GM12873 (cell line): ENCODE measurements at regions not wholly inside any gene's neighbourhood (a gene's known extent, or its start where the extent isn't known, plus 50 kb on each side); places are given as distances from the start of the nearest gene placed in this dataset.

Experiments used
- CTCF ChIP-seq: IDR thresholded peaks from 2 replicates; pipeline ENCODE4 v1.5.1; 2012; ENCODE audit warnings: low read depth, mild to moderate bottlenecking, moderate library complexity, low read length, control low read depth; ENCODE audit not compliant: insufficient read depth; ENCODE audit errors: missing control alignments

- TF ChIP-seq CTCF = no peak
Observed at GRCh38 chr6:27812078-27812804, 100.0 kb downstream of the OR2B2 start.

DNA sequence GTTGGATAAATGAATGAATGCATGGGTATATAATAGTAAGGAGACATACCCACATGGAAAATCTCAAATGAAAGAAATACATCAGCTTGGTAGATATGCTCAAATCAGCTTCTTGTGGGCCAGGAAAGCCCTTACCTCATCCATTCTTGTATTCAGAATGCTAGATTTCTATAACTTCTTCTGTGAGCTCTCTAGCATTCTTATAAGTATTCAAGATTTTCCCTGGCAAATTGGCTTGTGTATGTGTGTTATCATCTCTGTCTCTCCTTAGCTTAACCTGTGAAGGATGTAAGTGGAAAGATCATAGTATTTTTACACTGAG lies 100.8 kb downstream of the OR2B2 start:
- TF ChIP-seq CTCF = no peak

DNA sequence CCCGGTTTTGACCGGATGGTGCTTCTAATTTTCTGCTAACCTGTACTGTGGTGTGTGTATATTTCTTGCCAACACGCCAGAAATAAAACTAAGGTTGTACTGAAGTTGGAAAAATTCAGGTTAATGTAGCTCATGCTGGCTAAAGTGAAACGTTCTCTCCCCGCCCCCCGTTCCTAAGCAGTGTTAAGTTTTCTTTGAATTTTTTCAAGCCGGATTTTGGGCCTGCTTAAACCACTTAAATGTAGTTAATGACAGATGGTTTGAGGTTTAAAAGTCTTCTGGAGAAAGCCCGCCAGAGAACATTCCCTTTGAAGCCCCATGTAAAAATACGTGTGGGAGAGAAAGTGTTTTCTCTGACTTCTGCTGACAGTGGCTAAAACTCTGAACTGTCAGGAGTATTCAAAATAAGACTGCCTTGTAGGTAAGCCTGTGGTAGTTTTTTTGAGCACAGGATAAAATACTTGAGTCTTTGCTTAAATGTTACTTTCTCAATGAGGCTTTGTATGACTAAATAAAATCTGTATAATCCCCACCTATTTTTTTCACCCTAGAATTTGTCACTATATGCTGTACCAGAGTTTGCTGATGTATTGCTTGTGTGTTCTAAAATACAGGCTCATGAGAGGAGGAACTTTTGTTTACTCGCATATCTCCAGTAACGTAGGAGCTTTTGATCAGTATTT lies 101.3 kb downstream of the OR2B2 start:
- no peak for TF ChIP-seq CTCF

DNA sequence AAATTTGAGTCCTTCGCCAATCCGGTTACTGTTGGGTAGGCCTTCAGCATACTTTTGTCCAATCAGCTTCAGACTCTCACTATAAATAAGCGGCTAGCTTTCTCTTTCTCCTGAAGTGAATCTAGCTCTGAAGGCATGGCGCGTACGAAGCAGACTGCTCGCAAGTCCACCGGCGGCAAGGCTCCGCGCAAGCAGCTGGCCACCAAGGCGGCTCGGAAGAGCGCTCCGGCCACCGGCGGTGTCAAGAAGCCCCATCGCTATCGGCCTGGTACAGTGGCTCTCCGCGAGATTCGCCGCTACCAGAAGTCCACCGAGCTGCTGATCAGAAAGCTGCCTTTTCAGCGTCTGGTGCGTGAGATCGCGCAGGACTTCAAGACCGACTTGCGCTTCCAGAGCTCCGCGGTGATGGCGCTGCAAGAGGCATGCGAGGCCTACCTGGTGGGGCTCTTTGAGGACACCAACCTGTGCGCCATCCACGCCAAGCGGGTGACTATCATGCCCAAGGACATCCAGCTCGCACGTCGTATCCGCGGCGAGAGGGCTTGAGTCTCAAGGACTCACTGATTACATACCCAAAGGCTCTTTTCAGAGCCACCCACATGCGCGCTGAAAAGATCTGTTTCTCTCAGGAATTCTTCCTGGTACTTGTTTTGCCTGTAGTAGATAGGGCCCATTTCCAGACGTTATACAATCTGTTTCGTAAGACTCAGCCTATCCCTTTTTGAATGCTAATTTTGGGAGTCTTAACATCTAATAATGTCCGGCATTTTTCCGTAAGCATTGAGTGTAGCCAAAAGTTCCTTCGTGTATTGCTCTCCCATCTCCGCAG lies 102.0 kb downstream of the OR2B2 start:
- TF ChIP-seq CTCF = peak; percentile 32

DNA sequence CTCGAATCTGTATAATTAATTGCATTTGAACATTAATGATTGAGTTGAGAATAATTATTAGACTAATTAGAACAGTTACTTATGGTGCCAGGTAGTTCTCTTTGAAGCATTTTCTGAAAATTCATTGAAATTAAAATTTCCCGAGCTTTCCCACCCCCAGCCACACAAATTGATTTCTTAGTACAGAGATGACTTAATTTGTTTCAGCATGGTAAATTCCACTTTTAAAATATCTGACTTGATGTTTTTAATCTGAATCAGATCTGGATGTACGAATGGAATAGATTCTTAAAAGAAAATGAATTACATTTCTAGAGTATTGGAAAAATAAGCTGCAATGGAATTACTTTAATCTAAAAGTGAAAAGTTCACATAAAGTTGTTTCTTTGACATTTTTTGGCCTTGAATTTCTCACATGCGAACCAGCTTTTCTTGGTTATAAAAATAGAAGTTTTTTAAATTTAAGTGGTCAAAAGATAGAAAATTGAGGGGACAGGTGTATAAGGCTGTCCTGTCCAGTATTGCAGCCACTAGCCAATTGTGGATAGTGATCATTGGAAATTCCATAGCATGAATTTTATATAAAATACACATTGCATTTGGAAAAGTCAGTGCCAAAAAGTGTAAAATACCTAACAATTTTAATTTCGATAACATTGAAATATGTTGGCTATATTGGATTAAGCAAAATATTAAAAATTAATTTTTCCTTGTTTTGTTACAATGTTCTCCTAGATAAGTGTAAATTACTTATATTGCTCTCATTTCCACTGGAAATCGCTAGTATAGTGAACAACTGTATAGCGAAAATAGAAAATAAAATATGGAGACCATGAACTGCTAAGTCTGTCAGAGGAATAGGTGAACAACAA lies 102.9 kb downstream of the OR2B2 start:
- TF ChIP-seq CTCF = no peak

DNA sequence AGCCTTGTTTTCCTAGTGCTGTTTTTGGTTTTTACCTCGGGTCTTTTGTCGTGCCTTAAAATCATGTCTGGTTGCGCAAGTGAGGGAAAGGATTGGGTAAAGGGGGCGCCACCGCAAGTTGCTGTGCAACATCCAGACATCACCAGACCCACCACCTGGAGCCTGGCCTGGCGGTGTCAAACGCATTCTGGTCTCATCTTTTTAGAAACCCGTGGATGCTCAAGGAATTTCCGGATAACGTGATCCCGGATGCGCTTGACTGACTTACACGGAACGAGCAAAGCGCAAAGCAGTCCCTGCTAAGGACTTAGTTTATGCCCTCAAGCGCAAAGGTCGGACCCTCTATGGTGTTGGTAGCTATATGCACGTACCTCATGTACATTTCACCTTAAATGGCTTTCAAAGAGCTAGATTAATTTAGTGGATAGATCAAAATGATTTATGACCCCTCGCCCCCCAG lies 105.2 kb downstream of the OR2B2 start:
- TF ChIP-seq CTCF = no peak
